Panc1 (cell line): ENCODE measurements at regions not wholly inside any gene's neighbourhood (a gene's known extent, or its start where the extent isn't known, plus 50 kb on each side); places are given as distances from the start of the nearest gene placed in this dataset.

Experiments used
- ATAC-seq: fragments of 200-7000 bp; cut with Tn5 transposase; 2 replicates; pipeline ENCODE4 v1.9.1; 2020; ENCODE audit warnings: mild to moderate bottlenecking, moderate library complexity
- BruUV-seq: library from RNA; stranded (reverse); fragments of 400-500 nt; replicated peaks from 2 replicates; lab custom pipeline; 2021; lab: Mats Ljungman, UMichigan
- CTCF ChIA-PET: fragments of 300-600 bp; sonication (Branson Sonifier 250); formaldehyde crosslinking; loops from one replicate; lab custom pipeline; 2022; ENCODE audit warnings: antibody characterized with exemption; lab: Charles Lee
- POLR2A ChIA-PET: fragments of 300-600 bp; sonication (Branson Sonifier 250); formaldehyde crosslinking; loops from one replicate; lab custom pipeline; 2022; ENCODE audit warnings: antibody characterized with exemption; lab: Charles Lee
- DNase-seq: peaks from one replicate; pipeline ENCODE4 v3.0.0-alpha.2; 2010; ENCODE audit warnings: low read depth, low spot score
- H3K27ac ChIP-seq: 2 replicates; pipeline ENCODE4 v1.5.1; 2011; ENCODE audit warnings: mild to moderate bottlenecking, low read length, inconsistent platforms
- H3K27me3 ChIP-seq: fragments of 200-500 bp; sonication (Bioruptor generic); 2 replicates; pipeline ENCODE4 v1.6.0; 2014; ENCODE audit warnings: low read length, inconsistent platforms; ENCODE audit not compliant: control insufficient read depth, insufficient read depth
- H3K36me3 ChIP-seq: fragments of 200-500 bp; sonication (Bioruptor generic); 2 replicates; pipeline ENCODE4 v1.5.1; 2014; ENCODE audit warnings: inconsistent platforms, mild to moderate bottlenecking, low read length, moderate library complexity; ENCODE audit not compliant: control insufficient read depth, insufficient read depth
- H3K4me1 ChIP-seq: 2 replicates; pipeline ENCODE4 v1.5.1; 2011; ENCODE audit warnings: inconsistent platforms, mild to moderate bottlenecking, low read length, moderate library complexity; ENCODE audit not compliant: control insufficient read depth, insufficient read depth
- H3K4me3 ChIP-seq, 2 experiments: 2 replicates each; pipeline ENCODE4 v1.5.1; 2011 to 2012; ENCODE audit warnings: low read depth in 2 of 2, low read length in 2 of 2, mild to moderate bottlenecking in 2 of 2, inconsistent platforms in 1 of 2, moderate library complexity in 1 of 2
- H3K9me3 ChIP-seq: fragments of 200-500 bp; sonication (Bioruptor generic); 2 replicates; pipeline ENCODE4 v1.5.1; 2014; ENCODE audit warnings: low read depth, mild to moderate bottlenecking, inconsistent platforms, low read length, moderate library complexity; ENCODE audit not compliant: control insufficient read depth, insufficient read depth
- POLR2AphosphoS5 ChIP-seq: IDR thresholded peaks from 2 replicates; pipeline ENCODE4 v1.6.1; 2012; ENCODE audit warnings: mild to moderate bottlenecking, low read depth, low read length, moderate library complexity
- REST ChIP-seq, 2 experiments: IDR thresholded peaks; 2 replicates each; pipeline ENCODE4 v1.6.1; 2011 to 2012; ENCODE audit warnings: low read depth in 2 of 2, control low read depth in 1 of 2, low read length in 1 of 2, mild to moderate bottlenecking in 1 of 2, moderate library complexity in 1 of 2; ENCODE audit not compliant: insufficient read depth in 1 of 2
- SIN3A ChIP-seq: IDR thresholded peaks from 2 replicates; pipeline ENCODE4 v1.6.1; 2012; ENCODE audit warnings: low read depth, mild to moderate bottlenecking, low read length, moderate library complexity, borderline replicate concordance; ENCODE audit not compliant: insufficient read depth
- TCF7L2 ChIP-seq: IDR thresholded peaks from 2 replicates; pipeline ENCODE4 v1.6.1; 2011; ENCODE audit warnings: mild to moderate bottlenecking, low read depth, low read length, inconsistent platforms
- in situ Hi-C: cut with HindIII; loops from 2 replicates; pipeline ENCODE4 v1.10.0; 2016; ENCODE audit warnings: low sequenced_read_pairs, low pct_unique_long_range_greater_than_20kb
- intact Hi-C: fragments of 100-400 bp; cut with micrococcal nuclease; formaldehyde crosslinking; loops from one replicate; pipeline ENCODE4 v1.10.0; 2022; ENCODE audit not compliant: unreplicated experiment
- TF ChIP-seq, protein P1 (sequence below): fragments of 450-650 bp; IDR thresholded peaks from 2 replicates; pipeline ENCODE4 v1.5.1; 2017; ENCODE audit warnings: mild to moderate bottlenecking

DNA sequence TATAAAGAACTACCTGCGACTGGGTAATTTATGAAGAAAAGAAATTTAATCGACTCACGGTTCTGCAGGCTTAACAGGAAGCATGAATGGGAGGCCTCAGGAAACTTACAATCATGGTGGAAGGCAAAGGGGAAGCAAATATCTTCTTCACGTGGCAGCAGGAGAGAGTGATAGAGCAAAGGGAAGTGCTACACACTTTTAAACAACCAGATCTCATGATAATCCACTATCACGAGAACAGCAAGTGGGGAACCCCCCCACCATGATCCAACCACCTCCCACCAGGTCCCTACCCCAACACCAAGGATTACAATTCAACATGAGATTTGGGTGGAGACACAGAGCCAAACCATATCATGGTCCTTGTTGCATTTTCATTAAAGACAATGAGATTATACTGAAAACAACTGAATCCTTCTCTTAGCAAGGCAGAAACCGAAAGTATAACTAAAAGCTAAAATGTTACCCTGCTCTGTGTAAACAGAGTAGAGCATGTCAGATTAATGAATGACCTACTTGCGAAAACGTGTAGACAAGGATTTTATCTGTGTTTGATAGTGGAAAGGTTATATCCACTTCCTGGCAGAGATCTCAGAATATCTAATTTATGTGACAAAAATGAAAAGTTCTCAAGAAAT lies 60.1 kb upstream of the RBBP8 start:
- DNase-seq (no peak), ATAC-seq (no peak)
- intact Hi-C loops = no loop called here
- no peak for TF ChIP-seq POLR2AphosphoS5
- no peak for TF ChIP-seq REST (IDR thresholded peaks at IDR 0.05; ENCODE audit: insufficient read depth in 1 of 2, low read depth in 2 of 2, low read length in 1 of 2)
- TF ChIP-seq SIN3A = no peak
- TF ChIP-seq, protein P1, sequence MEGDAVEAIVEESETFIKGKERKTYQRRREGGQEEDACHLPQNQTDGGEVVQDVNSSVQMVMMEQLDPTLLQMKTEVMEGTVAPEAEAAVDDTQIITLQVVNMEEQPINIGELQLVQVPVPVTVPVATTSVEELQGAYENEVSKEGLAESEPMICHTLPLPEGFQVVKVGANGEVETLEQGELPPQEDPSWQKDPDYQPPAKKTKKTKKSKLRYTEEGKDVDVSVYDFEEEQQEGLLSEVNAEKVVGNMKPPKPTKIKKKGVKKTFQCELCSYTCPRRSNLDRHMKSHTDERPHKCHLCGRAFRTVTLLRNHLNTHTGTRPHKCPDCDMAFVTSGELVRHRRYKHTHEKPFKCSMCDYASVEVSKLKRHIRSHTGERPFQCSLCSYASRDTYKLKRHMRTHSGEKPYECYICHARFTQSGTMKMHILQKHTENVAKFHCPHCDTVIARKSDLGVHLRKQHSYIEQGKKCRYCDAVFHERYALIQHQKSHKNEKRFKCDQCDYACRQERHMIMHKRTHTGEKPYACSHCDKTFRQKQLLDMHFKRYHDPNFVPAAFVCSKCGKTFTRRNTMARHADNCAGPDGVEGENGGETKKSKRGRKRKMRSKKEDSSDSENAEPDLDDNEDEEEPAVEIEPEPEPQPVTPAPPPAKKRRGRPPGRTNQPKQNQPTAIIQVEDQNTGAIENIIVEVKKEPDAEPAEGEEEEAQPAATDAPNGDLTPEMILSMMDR = no peak
- no peak for TF ChIP-seq TCF7L2
- H3K36me3 ChIP-seq = no peaks in the 10 kb centered on the region
- in situ Hi-C loops = no loop called here
- H3K27ac ChIP-seq = no peak overlapping the region
- H3K4me1 ChIP-seq = no peaks in the 10 kb centered on the region
- no peak overlapping the region for H3K4me3 ChIP-seq
- ChIA-PET CTCF (no interaction called here), POLR2A (no interaction called here)
- BruUV-seq = no TSS peak
- H3K27me3 ChIP-seq = no peaks in the 10 kb centered on the region
- H3K9me3 ChIP-seq = no peaks in the 10 kb centered on the region

- Histone ChIP-seq H3K27me3 (no peaks in the 10 kb centered on the region), H3K4me1 (no peaks in the 10 kb centered on the region), H3K36me3 (no peaks in the 10 kb centered on the region), H3K4me3 (no peak overlapping the region), H3K9me3 (no peaks in the 10 kb centered on the region), H3K27ac (no peak overlapping the region)
- intact Hi-C loops = no loop called here
- ChIA-PET CTCF (no interaction called here), POLR2A (no interaction called here)
- in situ Hi-C loops = no loop called here
- no TSS peak for BruUV-seq
- TF ChIP-seq SIN3A (no peak), REST (IDR thresholded peaks at IDR 0.05; ENCODE audit: insufficient read depth in 1 of 2, low read depth in 2 of 2, low read length in 1 of 2) (no peak), POLR2AphosphoS5 (no peak), TCF7L2 (no peak)
- TF ChIP-seq, protein P1 = no peak
- ATAC-seq (no peak), DNase-seq (no peak)
Observed at GRCh38 chr18:22879293-22879692, 53.8 kb upstream of the RBBP8 start.
